ENCODE measurements at regions not wholly inside any gene's neighbourhood (a gene's known extent, or its start where the extent isn't known, plus 50 kb on each side); places are given as distances from the start of the nearest gene placed in this dataset.

GRCh38 chr6:164108869-164109769, 694.6 kb downstream of the QKI start:
- TF ChIP-seq EZH2phosphoT487 (IDR thresholded peaks at IDR 0.05; ENCODE audit: insufficient read depth, low read depth) (no peak), EZH2 (IDR thresholded peaks at IDR 0.05; ENCODE audit: insufficient read depth, poor library complexity, severe bottlenecking) (no peak)
